ENCODE measurements at regions not wholly inside any gene's neighbourhood (a gene's known extent, or its start where the extent isn't known, plus 50 kb on each side); places are given as distances from the start of the nearest gene placed in this dataset.

- H3K4me3 ChIP-seq (ENCODE audit: low read length) = no peak overlapping the region
- TF ChIP-seq ZNF274 (IDR thresholded peaks at IDR 0.05; ENCODE audit: low read depth, low read length) = no peak
Observed at GRCh38 chr9:18184401-18184800, 289.6 kb upstream of the ADAMTSL1 start.

- no peak overlapping the region for H3K4me3 ChIP-seq (ENCODE audit: low read length)
- TF ChIP-seq ZNF274 (IDR thresholded peaks at IDR 0.05; ENCODE audit: low read depth, low read length) = no peak
Observed at GRCh38 chr9:18185196-18185595, 288.8 kb upstream of the ADAMTSL1 start.

GRCh38 chr9:18188971-18189370 lies 285.0 kb upstream of the ADAMTSL1 start:
- no peak for TF ChIP-seq ZNF274 (IDR thresholded peaks at IDR 0.05; ENCODE audit: low read depth, low read length)
- H3K4me3 ChIP-seq (ENCODE audit: low read length) = no peak overlapping the region

- H3K4me3 ChIP-seq (ENCODE audit: low read length) = no peak overlapping the region
- TF ChIP-seq ZNF274 (IDR thresholded peaks at IDR 0.05; ENCODE audit: low read depth, low read length) = no peak
Observed at GRCh38 chr9:18189871-18190670, 283.9 kb upstream of the ADAMTSL1 start.

GRCh38 chr9:18190671-18191374 lies 283.1 kb upstream of the ADAMTSL1 start:
- no peak overlapping the region for H3K4me3 ChIP-seq (ENCODE audit: low read length)
- no peak for TF ChIP-seq ZNF274 (IDR thresholded peaks at IDR 0.05; ENCODE audit: low read depth, low read length)

GRCh38 chr9:18194316-18194715 lies 279.6 kb upstream of the ADAMTSL1 start:
- H3K4me3 ChIP-seq (ENCODE audit: low read length) = no peak overlapping the region
- TF ChIP-seq ZNF274 (IDR thresholded peaks at IDR 0.05; ENCODE audit: low read depth, low read length) = no peak

- H3K4me3 ChIP-seq (ENCODE audit: low read length) = no peak overlapping the region
- TF ChIP-seq ZNF274 (IDR thresholded peaks at IDR 0.05; ENCODE audit: low read depth, low read length) = no peak
Observed at GRCh38 chr9:18195223-18195622, 278.7 kb upstream of the ADAMTSL1 start.

- H3K4me3 ChIP-seq (ENCODE audit: low read length) = no peak overlapping the region
- no peak for TF ChIP-seq ZNF274 (IDR thresholded peaks at IDR 0.05; ENCODE audit: low read depth, low read length)
Observed at GRCh38 chr9:18202924-18203323, 271.0 kb upstream of the ADAMTSL1 start.

GRCh38 chr9:18207735-18208134 lies 266.2 kb upstream of the ADAMTSL1 start:
- TF ChIP-seq ZNF274 (IDR thresholded peaks at IDR 0.05; ENCODE audit: low read depth, low read length) = no peak

GRCh38 chr9:18208166-18209059 lies 265.5 kb upstream of the ADAMTSL1 start:
- no peak overlapping the region for H3K4me3 ChIP-seq (ENCODE audit: low read length)
- TF ChIP-seq ZNF274 (IDR thresholded peaks at IDR 0.05; ENCODE audit: low read depth, low read length) = no peak

More at GRCh38 chr9:18207735-18208134, 266.2 kb upstream of the ADAMTSL1 start:
- no peak overlapping the region for H3K4me3 ChIP-seq (ENCODE audit: low read length)

GRCh38 chr9:18215626-18216025 lies 258.3 kb upstream of the ADAMTSL1 start:
- no peak overlapping the region for H3K4me3 ChIP-seq (ENCODE audit: low read length)
- TF ChIP-seq ZNF274 (IDR thresholded peaks at IDR 0.05; ENCODE audit: low read depth, low read length) = no peak

GRCh38 chr9:18216376-18216775 lies 257.6 kb upstream of the ADAMTSL1 start:
- TF ChIP-seq ZNF274 (IDR thresholded peaks at IDR 0.05; ENCODE audit: low read depth, low read length) = no peak

GRCh38 chr9:18228101-18228500 lies 245.9 kb upstream of the ADAMTSL1 start:
- TF ChIP-seq ZNF274 (IDR thresholded peaks at IDR 0.05; ENCODE audit: low read depth, low read length) = no peak

More at GRCh38 chr9:18216376-18216775, 257.6 kb upstream of the ADAMTSL1 start:
- no peak overlapping the region for H3K4me3 ChIP-seq (ENCODE audit: low read length)

GRCh38 chr9:18229992-18230676 lies 243.8 kb upstream of the ADAMTSL1 start:
- no peak for TF ChIP-seq ZNF274 (IDR thresholded peaks at IDR 0.05; ENCODE audit: low read depth, low read length)

More at GRCh38 chr9:18228101-18228500, 245.9 kb upstream of the ADAMTSL1 start:
- no peak overlapping the region for H3K4me3 ChIP-seq (ENCODE audit: low read length)

More at GRCh38 chr9:18229992-18230676, 243.8 kb upstream of the ADAMTSL1 start:
- no peak overlapping the region for H3K4me3 ChIP-seq (ENCODE audit: low read length)
